ENCODE measurements at regions not wholly inside any gene's neighbourhood (a gene's known extent, or its start where the extent isn't known, plus 50 kb on each side); places are given as distances from the start of the nearest gene placed in this dataset.

- in situ Hi-C loops (cut with HindIII; ENCODE audit: low sequenced_read_pairs): loop anchor here (10.0 kb wide), 1 partner anchor 316 kb away; no protein-coding TSS in a partner anchor
These were observed 101.9 kb downstream of the PTPRS start for GRCh38 chr19:5238700-5239099.

- in situ Hi-C loops (cut with HindIII; ENCODE audit: low sequenced_read_pairs): loop anchor here (10.0 kb wide), 1 partner anchor 317 kb away; no protein-coding TSS in a partner anchor
These were observed 102.6 kb downstream of the PTPRS start for GRCh38 chr19:5237939-5238480.

- in situ Hi-C loops (cut with HindIII; ENCODE audit: low sequenced_read_pairs): loop anchor here (10.0 kb wide), 1 partner anchor 318 kb away; no protein-coding TSS in a partner anchor
These were observed 103.3 kb downstream of the PTPRS start for GRCh38 chr19:5237190-5237780.

- in situ Hi-C loops (cut with HindIII; ENCODE audit: low sequenced_read_pairs): loop anchor here (10.0 kb wide), 1 partner anchor 319 kb away; no protein-coding TSS in a partner anchor
These were observed 105.0 kb downstream of the PTPRS start for GRCh38 chr19:5235458-5236219.

- in situ Hi-C loops (cut with HindIII; ENCODE audit: low sequenced_read_pairs): loop anchor here (10.0 kb wide), 1 partner anchor 320 kb away; no protein-coding TSS in a partner anchor
These were observed 106.2 kb downstream of the PTPRS start for GRCh38 chr19:5234412-5234811.

GRCh38 chr19:5232798-5233505, 107.7 kb downstream of the PTPRS start:
- in situ Hi-C loops (cut with HindIII; ENCODE audit: low sequenced_read_pairs): loop anchor here (10.0 kb wide), 1 partner anchor 322 kb away; no protein-coding TSS in a partner anchor

GRCh38 chr19:5231857-5232678, 108.5 kb downstream of the PTPRS start:
- in situ Hi-C loops (cut with HindIII; ENCODE audit: low sequenced_read_pairs): loop anchor here (10.0 kb wide), 1 partner anchor 323 kb away; no protein-coding TSS in a partner anchor

GRCh38 chr19:5230730-5231555, 109.7 kb downstream of the PTPRS start:
- in situ Hi-C loops (cut with HindIII; ENCODE audit: low sequenced_read_pairs): loop anchor here (10.0 kb wide), 1 partner anchor 324 kb away; no protein-coding TSS in a partner anchor

GRCh38 chr19:5229778-5230335, 110.8 kb downstream of the PTPRS start:
- in situ Hi-C loops (cut with HindIII; ENCODE audit: low sequenced_read_pairs): loop anchor here (10.0 kb wide), 1 partner anchor 325 kb away; no protein-coding TSS in a partner anchor

- in situ Hi-C loops (cut with HindIII; ENCODE audit: low sequenced_read_pairs): no loop called here
These were observed 111.5 kb downstream of the PTPRS start for GRCh38 chr19:5228932-5229777.

- in situ Hi-C loops (cut with HindIII; ENCODE audit: low sequenced_read_pairs): no loop called here
These were observed 112.1 kb downstream of the PTPRS start for GRCh38 chr19:5228490-5228889.

- in situ Hi-C loops (cut with HindIII; ENCODE audit: low sequenced_read_pairs): no loop called here
These were observed 114.9 kb downstream of the PTPRS start for GRCh38 chr19:5225486-5226345.

- in situ Hi-C loops (cut with HindIII; ENCODE audit: low sequenced_read_pairs): no loop called here
These were observed 116.1 kb downstream of the PTPRS start for GRCh38 chr19:5224480-5224879.

- in situ Hi-C loops (cut with HindIII; ENCODE audit: low sequenced_read_pairs): no loop called here
These were observed 117.7 kb downstream of the PTPRS start for GRCh38 chr19:5222821-5223321.

- in situ Hi-C loops (cut with HindIII; ENCODE audit: low sequenced_read_pairs): no loop called here
These were observed 118.4 kb downstream of the PTPRS start for GRCh38 chr19:5222178-5222577.

- in situ Hi-C loops (cut with HindIII; ENCODE audit: low sequenced_read_pairs): no loop called here
These were observed 119.7 kb downstream of the PTPRS start for GRCh38 chr19:5220866-5221265.

GRCh38 chr19:5220361-5220760, 120.3 kb downstream of the PTPRS start:
- in situ Hi-C loops (cut with HindIII; ENCODE audit: low sequenced_read_pairs): no loop called here

Measured in endothelial cell of hepatic sinusoid (primary cell).